Endothelial cell of umbilical vein (primary cell): ENCODE measurements at regions not wholly inside any gene's neighbourhood (a gene's known extent, or its start where the extent isn't known, plus 50 kb on each side); places are given as distances from the start of the nearest gene placed in this dataset.

Source experiments
- BruUV-seq: library from RNA; stranded (reverse); fragments of 400-500 nt; replicated peaks from 2 replicates; lab custom pipeline; 2021; lab: Mats Ljungman, UMichigan
- CTCF ChIA-PET: fragments of 300-600, 350-600 bp; sonication (Branson Sonifier 250); formaldehyde crosslinking; loops from one replicate; lab custom pipeline; 2021; ENCODE audit warnings: antibody characterized with exemption, inconsistent platforms; lab: Charles Lee
- POLR2A ChIA-PET: fragments of 300-600, 350-600 bp; sonication (Branson Sonifier 250); formaldehyde crosslinking; loops from one replicate; lab custom pipeline; 2021; ENCODE audit warnings: antibody characterized with exemption, inconsistent platforms; lab: Charles Lee
- DNase-seq: peaks from one replicate; pipeline ENCODE4 v3.0.0-alpha.2; 2011; ENCODE audit warnings: low read depth, low spot score
- FAIRE-seq: peaks from 2 replicates; lab custom pipeline; 2011; peaks lifted over from hg19 to GRCh38; lab: Jason Lieb, UNC
- H2AFZ ChIP-seq: 2 replicates; pipeline ENCODE4 v1.6.0; 2012; ENCODE audit warnings: low read depth, low read length, control low read depth, inconsistent platforms
- H3K27ac ChIP-seq: 2 replicates; pipeline ENCODE4 v1.5.1; 2011; ENCODE audit warnings: low read depth, mild to moderate bottlenecking, control low read depth, low read length, moderate library complexity; ENCODE audit not compliant: insufficient read depth
- H3K27me3 ChIP-seq, 2 experiments: 2 replicates each; pipeline versions ENCODE4 v1.6.0 to v1.6.1; 2011; ENCODE audit warnings: low read length in 2 of 2, mixed read lengths in 1 of 2; ENCODE audit not compliant: control insufficient read depth in 2 of 2, insufficient read depth in 2 of 2
- H3K36me3 ChIP-seq, 2 experiments: 2 replicates in 1 of 2; 3 replicates in 1 of 2; pipeline ENCODE4 v1.5.1; 2011; ENCODE audit warnings: low read length in 2 of 2, mild to moderate bottlenecking in 1 of 2, moderate library complexity in 1 of 2; ENCODE audit not compliant: control insufficient read depth in 2 of 2, insufficient read depth in 2 of 2; ENCODE audit errors: extremely low read depth in 1 of 2
- H3K4me1 ChIP-seq: 3 replicates; pipeline ENCODE4 v1.5.1; 2011; ENCODE audit warnings: mild to moderate bottlenecking, low read length; ENCODE audit not compliant: control insufficient read depth, insufficient read depth; ENCODE audit errors: extremely low read depth
- H3K4me2 ChIP-seq: 2 replicates; pipeline ENCODE4 v1.6.1; 2011; ENCODE audit warnings: low read length, control low read depth, mixed read lengths; ENCODE audit not compliant: insufficient read depth
- H3K4me3 ChIP-seq, 3 experiments: fragments of 200-600 bp in 1 of 3; sonication (generic), shearing (Covaris generic) in 1 of 3; replicated peaks in 1 of 3; 2 replicates each; pipeline ENCODE4 v1.5.1; 2011 to 2016; ENCODE audit warnings: control low read depth in 3 of 3, low read length in 3 of 3, mild to moderate bottlenecking in 2 of 3, inconsistent platforms in 1 of 3, low read depth in 1 of 3, moderate library complexity in 1 of 3; ENCODE audit not compliant: insufficient read depth in 1 of 3
- H3K79me2 ChIP-seq: 2 replicates; pipeline ENCODE4 v1.6.0; 2012; ENCODE audit warnings: low read length, inconsistent platforms; ENCODE audit not compliant: control insufficient read depth, insufficient read depth
- H3K9ac ChIP-seq: replicated peaks from 2 replicates; pipeline ENCODE3; 2011; ENCODE audit warnings: low read length, control low read depth; ENCODE audit not compliant: insufficient read depth; ENCODE audit errors: extremely low read depth
- H3K9me1 ChIP-seq: replicated peaks from 3 replicates; pipeline ENCODE4 v1.6.0; 2011; ENCODE audit warnings: mild to moderate bottlenecking, low read length; ENCODE audit not compliant: control insufficient read depth, insufficient read depth; ENCODE audit errors: extremely low read depth
- H3K9me3 ChIP-seq: replicated peaks from 2 replicates; pipeline ENCODE4 v1.5.1; 2012; ENCODE audit warnings: low read length, inconsistent platforms; ENCODE audit not compliant: control insufficient read depth, insufficient read depth
- H4K20me1 ChIP-seq: replicated peaks from 2 replicates; pipeline ENCODE3; 2011; ENCODE audit warnings: mild to moderate bottlenecking, low read length; ENCODE audit not compliant: control insufficient read depth, insufficient read depth; ENCODE audit errors: extremely low read depth
- GATA2 ChIP-seq: IDR thresholded peaks from 2 replicates; pipeline ENCODE4 v1.7.0; 2011; ENCODE audit warnings: low read depth, mild to moderate bottlenecking, moderate library complexity, mixed read lengths, low read length; ENCODE audit not compliant: insufficient read length, insufficient read depth
- POLR2AphosphoS5 ChIP-seq: IDR thresholded peaks from 2 replicates; pipeline ENCODE4 v1.6.1; 2012; ENCODE audit warnings: low read depth, mild to moderate bottlenecking, control low read depth, low read length, moderate library complexity; ENCODE audit not compliant: insufficient read depth
- dilution Hi-C: fragments of 300-500 bp; cut with MboI; formaldehyde crosslinking; loops from one replicate; pipeline ENCODE4 v1.15.0; 2019; ENCODE audit warnings: low sequenced_read_pairs; ENCODE audit not compliant: extremely low pct_ligation_motif_present
- intact Hi-C: fragments of 100-400 bp; cut with micrococcal nuclease; formaldehyde crosslinking; loops from one replicate; pipeline ENCODE4 v1.10.0; 2022
- TF ChIP-seq, protein P1 (sequence below), 2 donors: IDR thresholded peaks; 1 replicate in 1 of 2; 2 replicates in 1 of 2; pipeline ENCODE4 v1.5.1; 2011; ENCODE audit warnings: low read length in 2 of 2, mild to moderate bottlenecking in 2 of 2, moderate library complexity in 2 of 2, control low read depth in 1 of 2, inconsistent platforms in 1 of 2, low read depth in 1 of 2; ENCODE audit not compliant: insufficient read depth in 1 of 2; ENCODE audit errors: extremely low read depth in 1 of 2

DNA sequence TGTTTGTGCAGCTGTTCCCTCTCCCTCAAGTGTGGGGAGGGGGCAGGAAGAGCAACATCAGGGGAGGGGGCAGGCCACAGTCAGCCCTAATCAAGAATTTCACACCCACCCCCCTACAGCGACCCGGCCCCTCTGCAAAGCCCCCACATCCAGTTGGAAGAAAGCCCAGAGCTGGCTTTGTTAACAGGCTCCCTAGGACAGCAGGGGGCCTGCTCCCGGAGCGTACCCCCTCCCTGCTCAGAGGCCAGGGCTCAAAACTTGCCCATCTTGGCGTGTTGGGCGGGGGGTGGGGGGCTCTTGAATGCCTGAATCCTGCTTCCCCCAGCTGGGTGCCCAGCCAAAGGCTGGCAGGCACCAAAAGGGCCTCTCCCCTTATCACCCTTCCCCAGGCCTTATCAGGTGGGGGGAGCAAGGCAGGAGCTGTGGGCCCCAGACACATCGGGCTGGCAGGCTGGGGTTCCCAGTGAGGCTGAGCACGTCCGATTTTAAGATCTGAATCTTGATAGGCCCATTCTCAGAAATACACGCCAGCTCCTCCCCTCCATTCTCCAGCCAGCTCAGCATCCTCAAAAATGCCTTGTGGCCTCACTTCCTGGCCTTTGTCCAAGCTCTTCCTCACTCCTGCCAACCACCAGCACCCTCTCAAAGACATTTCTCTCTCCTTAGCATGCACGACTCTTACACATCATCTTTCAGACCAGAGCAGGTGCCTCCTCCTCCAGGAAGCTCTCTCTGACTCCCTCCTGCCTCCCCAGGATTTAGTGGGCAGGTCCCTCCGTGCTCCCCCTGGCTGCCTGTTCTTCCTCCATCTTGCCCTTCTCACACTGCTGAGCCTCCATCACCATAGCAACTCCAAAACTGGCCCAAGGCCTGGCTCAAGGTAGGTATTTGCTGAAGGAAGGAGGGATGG lies 384.8 kb downstream of the MN1 start:
- FAIRE-seq = peak; percentile 95
- no TSS peak for BruUV-seq

More for the DNA sequence above, 384.8 kb downstream of the MN1 start:
- Histone ChIP-seq H3K36me3 (no peaks in the 10 kb centered on the region), H3K9ac (no peak overlapping the region), H3K27ac (no peak overlapping the region), H3K27me3 (peaks cover 4 to 10% of the 10 kb centered on the region in 2 experiments), H3K4me1 (peaks cover 43% of the 10 kb centered on the region), H3K9me3 (no peaks in the 10 kb centered on the region), H3K4me3 (no peak overlapping the region), H4K20me1 (no peaks in the 10 kb centered on the region), H3K9me1 (no peaks in the 10 kb centered on the region), H3K4me2 (peak overlapping the region; percentile 15), H3K79me2 (no peaks in the 10 kb centered on the region), H2AFZ (peak overlapping the region; percentile 66)
- ChIA-PET POLR2A (interaction anchor here (1.4 kb wide), 1 partner anchor 96 kb away, joined by 3 read pairs; no protein-coding TSS in a partner anchor), CTCF (interaction anchor here (0.7 to 1.7 kb wide), 12 partner anchors 10 to 254 kb away, joined by 3 to 8 read pairs (median 3); no protein-coding TSS in a partner anchor)
- intact Hi-C loops = no loop called here
- peak; percentile 68 for DNase-seq
- dilution Hi-C loops = no loop called here
- TF ChIP-seq GATA2 = peak; percentile 57
- no peak for TF ChIP-seq POLR2AphosphoS5
- TF ChIP-seq, protein P1, sequence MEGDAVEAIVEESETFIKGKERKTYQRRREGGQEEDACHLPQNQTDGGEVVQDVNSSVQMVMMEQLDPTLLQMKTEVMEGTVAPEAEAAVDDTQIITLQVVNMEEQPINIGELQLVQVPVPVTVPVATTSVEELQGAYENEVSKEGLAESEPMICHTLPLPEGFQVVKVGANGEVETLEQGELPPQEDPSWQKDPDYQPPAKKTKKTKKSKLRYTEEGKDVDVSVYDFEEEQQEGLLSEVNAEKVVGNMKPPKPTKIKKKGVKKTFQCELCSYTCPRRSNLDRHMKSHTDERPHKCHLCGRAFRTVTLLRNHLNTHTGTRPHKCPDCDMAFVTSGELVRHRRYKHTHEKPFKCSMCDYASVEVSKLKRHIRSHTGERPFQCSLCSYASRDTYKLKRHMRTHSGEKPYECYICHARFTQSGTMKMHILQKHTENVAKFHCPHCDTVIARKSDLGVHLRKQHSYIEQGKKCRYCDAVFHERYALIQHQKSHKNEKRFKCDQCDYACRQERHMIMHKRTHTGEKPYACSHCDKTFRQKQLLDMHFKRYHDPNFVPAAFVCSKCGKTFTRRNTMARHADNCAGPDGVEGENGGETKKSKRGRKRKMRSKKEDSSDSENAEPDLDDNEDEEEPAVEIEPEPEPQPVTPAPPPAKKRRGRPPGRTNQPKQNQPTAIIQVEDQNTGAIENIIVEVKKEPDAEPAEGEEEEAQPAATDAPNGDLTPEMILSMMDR (IDR thresholded peaks at IDR 0.05; ENCODE audit: extremely low read depth in 1 of 2, insufficient read depth in 1 of 2, low read depth in 1 of 2, low read length in 2 of 2) = peak in 1 of 2 donors; percentile 12
